ENCODE measurements at regions not wholly inside any gene's neighbourhood (a gene's known extent, or its start where the extent isn't known, plus 50 kb on each side); places are given as distances from the start of the nearest gene placed in this dataset.
"Not testable (repeated sequence)": the region's sequence is repeated elsewhere in the genome, so short reads cannot be mapped to it uniquely, and the experiment has no call there.

DNA sequence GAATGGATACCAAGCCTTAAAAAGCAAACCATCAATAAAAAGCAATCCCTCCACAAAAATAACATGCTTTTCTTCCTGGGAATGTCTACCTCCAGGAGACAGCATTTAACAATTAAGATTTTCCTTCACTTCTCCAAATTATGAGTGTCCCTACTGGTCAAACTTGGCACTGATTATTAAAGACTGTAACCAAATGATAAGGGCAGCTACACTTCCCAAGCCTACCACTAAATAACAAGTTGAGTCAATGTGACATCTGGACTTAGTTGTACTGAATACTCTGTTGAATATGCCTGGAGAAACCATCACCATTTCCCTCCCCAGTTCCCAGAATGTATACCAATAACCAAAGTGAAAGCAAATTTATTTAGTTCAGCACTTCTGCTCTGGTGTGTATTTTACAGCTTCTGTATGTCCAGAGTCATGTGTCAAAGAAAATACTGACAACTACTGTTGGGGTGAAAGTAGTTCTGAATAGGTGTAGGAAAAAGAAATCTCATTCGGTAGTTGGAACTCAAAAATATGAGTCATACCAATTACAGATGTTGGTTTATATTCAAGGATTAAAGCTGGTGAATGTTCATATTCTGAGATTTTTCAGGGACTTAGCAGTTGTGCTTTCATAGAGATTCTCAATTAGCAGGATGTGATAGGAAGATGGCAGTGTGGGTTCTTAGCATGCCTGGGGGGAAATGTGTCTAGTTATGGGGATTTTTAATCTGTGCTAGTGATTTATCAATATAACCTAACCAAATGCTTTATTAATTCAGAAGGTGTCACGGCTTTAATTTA, 1291.6 kb upstream of the GYPC start:
- Histone ChIP-seq H3K4me1 (ENCODE audit: insufficient read depth, low read length) (no peaks in the 10 kb centered on the region), H3K27me3 (ENCODE audit: insufficient read depth, low read length) (no peaks in the 10 kb centered on the region), H3K4me3 (ENCODE audit: low read length) (no peak overlapping the region), H2AFZ (ENCODE audit: low read depth, low read length) (no peak overlapping the region), H3K36me3 (ENCODE audit: insufficient read depth, low read length) (no peaks in the 10 kb centered on the region), H3K9me3 (ENCODE audit: low read length) (no peaks in the 10 kb centered on the region)

GRCh38 chr2:125364984-125365265, 1291.0 kb upstream of the GYPC start:
- H3K27me3 ChIP-seq (ENCODE audit: insufficient read depth, low read length) = no peaks in the 10 kb centered on the region
- no peaks in the 10 kb centered on the region for H3K36me3 ChIP-seq (ENCODE audit: insufficient read depth, low read length)
- no peak overlapping the region for H3K4me3 ChIP-seq (ENCODE audit: low read length)
- H3K9me3 ChIP-seq (ENCODE audit: low read length) = no peaks in the 10 kb centered on the region
- H3K4me1 ChIP-seq (ENCODE audit: insufficient read depth, low read length) = no peaks in the 10 kb centered on the region
- no peak overlapping the region for H2AFZ ChIP-seq (ENCODE audit: low read depth, low read length)

DNA sequence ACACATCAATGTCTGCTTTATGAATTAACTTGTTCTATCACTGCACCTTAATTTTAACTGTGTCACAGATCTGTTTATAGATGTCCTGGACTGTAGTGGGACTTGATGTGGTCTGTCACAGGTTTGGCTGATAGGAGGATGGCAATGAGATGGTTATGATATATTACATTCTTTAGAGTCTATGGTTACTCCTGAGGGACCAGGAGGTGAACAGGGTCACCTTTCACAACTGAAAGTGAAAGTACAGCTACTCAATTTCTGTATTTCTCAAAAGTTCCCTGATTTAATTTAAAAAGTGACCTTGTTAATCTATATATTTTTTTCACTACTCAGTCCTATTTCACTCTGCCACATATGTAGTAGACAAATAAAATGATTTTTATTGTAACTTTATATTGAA, 1284.1 kb upstream of the GYPC start:
- Histone ChIP-seq H3K36me3 (ENCODE audit: insufficient read depth, low read length) (no peaks in the 10 kb centered on the region), H3K27me3 (ENCODE audit: insufficient read depth, low read length) (no peaks in the 10 kb centered on the region), H2AFZ (ENCODE audit: low read depth, low read length) (no peak overlapping the region), H3K4me1 (ENCODE audit: insufficient read depth, low read length) (no peaks in the 10 kb centered on the region), H3K4me3 (ENCODE audit: low read length) (no peak overlapping the region), H3K9me3 (ENCODE audit: low read length) (no peaks in the 10 kb centered on the region)

- Histone ChIP-seq H3K4me3 (ENCODE audit: low read length) (no peak overlapping the region), H2AFZ (ENCODE audit: low read depth, low read length) (no peak overlapping the region), H3K27me3 (ENCODE audit: insufficient read depth, low read length) (no peaks in the 10 kb centered on the region), H3K4me1 (ENCODE audit: insufficient read depth, low read length) (no peaks in the 10 kb centered on the region), H3K36me3 (ENCODE audit: insufficient read depth, low read length) (no peaks in the 10 kb centered on the region), H3K9me3 (ENCODE audit: low read length) (no peaks in the 10 kb centered on the region)
These were observed 1282.7 kb upstream of the GYPC start for GRCh38 chr2:125373293-125373692.

DNA sequence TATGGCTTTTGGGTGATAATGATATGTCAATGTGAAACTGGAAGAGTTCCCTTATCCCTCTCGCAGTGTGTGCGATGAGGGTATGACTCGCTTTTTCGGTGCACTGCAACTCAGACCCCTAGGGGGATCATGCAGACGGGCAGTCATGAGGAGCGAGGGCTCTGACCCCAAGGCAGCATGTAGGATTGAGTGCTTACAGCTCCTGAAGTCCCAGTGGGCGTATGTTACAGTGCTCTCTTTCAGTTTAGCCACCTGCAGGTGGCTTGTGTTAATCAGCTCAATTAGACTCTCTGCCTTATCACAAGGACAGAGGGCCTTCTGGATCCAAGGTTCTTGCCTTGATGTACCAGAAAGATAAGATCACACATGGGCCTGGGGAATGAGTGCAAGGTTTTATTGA, 1269.9 kb upstream of the GYPC start:
- H3K36me3 ChIP-seq (ENCODE audit: insufficient read depth, low read length) = no peaks in the 10 kb centered on the region

GRCh38 chr2:125397535-125398251, 1258.3 kb upstream of the GYPC start:
- Histone ChIP-seq H3K9me3 (ENCODE audit: low read length) (no peaks in the 10 kb centered on the region), H3K4me3 (ENCODE audit: low read length) (no peak overlapping the region), H3K36me3 (ENCODE audit: insufficient read depth, low read length) (no peaks in the 10 kb centered on the region), H2AFZ (ENCODE audit: low read depth, low read length) (no peak overlapping the region), H3K27me3 (ENCODE audit: insufficient read depth, low read length) (no peaks in the 10 kb centered on the region), H3K4me1 (ENCODE audit: insufficient read depth, low read length) (no peaks in the 10 kb centered on the region)

More for the DNA sequence above, 1269.9 kb upstream of the GYPC start:
- Histone ChIP-seq H3K9me3 (ENCODE audit: low read length) (no peaks in the 10 kb centered on the region), H3K27me3 (ENCODE audit: insufficient read depth, low read length) (no peaks in the 10 kb centered on the region), H3K4me3 (ENCODE audit: low read length) (no peak overlapping the region), H3K4me1 (ENCODE audit: insufficient read depth, low read length) (no peaks in the 10 kb centered on the region), H2AFZ (ENCODE audit: low read depth, low read length) (no peak overlapping the region)

DNA sequence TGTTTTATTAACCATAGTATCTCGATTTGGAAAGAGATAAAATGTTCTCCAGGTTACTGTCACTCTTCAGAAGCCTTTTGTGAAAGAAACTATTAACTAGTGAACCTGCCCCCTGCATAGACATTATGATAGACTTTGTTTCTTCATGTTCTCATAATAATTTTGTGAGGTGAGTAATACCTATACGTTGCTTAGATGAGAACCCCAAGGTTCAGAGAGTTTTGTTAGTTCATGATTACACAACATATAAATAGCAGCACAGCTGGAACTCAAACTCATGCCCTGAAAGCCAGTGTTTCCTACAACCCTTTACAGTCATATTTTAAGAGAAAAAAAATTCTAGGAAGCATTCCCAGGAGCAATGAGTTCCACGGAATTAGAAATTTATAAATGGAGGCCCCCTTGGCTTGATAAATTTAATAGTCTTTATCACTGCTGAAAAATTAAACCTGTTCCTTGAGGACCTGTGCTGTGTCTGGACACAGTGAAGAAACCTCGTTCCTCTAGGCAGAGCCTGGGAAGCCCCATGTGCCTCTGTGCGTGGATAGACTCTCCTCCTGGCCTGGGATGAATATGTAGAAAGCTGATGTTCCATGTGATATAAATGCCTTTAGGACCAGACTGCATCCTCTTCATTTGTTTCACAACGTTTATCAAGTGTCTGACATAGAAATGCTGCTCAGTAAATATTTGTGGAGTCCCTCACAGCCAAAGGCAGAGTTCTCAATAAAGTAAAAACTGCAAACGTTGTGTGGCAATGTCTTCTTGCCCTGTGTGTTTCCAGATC, 1257.0 kb upstream of the GYPC start:
- Histone ChIP-seq H3K9me3 (ENCODE audit: low read length) (no peaks in the 10 kb centered on the region), H3K4me1 (ENCODE audit: insufficient read depth, low read length) (no peaks in the 10 kb centered on the region), H3K36me3 (ENCODE audit: insufficient read depth, low read length) (no peaks in the 10 kb centered on the region), H2AFZ (ENCODE audit: low read depth, low read length) (no peak overlapping the region), H3K4me3 (ENCODE audit: low read length) (no peak overlapping the region), H3K27me3 (ENCODE audit: insufficient read depth, low read length) (no peaks in the 10 kb centered on the region)

- H3K4me3 ChIP-seq (ENCODE audit: low read length) = no peak overlapping the region
These were observed 1250.1 kb upstream of the GYPC start for GRCh38 chr2:125405816-125406215.

DNA sequence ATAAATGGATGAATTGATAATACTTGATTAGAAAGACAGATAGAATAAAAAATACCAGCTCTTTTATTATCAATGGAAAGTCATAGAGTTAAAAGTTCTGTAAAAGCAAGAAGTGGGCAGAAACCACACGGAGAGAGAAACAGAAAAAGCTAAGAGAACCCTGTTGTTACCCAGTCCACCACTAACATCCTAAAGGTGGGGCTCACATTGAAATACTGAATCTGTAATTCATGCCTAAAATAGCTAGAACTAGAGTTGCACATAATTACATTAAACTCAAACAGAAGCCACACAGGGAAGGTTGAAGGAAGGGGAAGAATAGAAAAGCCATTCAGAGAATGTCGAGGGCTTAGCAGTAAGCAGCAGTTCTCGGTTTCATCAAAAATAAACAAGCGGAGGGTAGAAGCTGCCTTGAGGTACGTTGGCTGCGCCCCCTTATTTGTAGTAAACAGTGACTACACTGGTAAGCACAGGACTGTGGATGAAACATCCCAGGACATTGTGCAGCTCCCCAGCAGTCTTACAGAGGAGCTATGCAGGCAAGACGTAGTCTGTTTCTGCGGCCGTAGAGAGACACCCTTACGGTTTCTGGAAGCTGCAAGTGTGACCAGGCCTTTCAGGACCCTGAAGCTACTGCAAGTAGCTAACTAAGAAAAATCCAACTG, 1247.0 kb upstream of the GYPC start:
- Histone ChIP-seq H3K4me3 (ENCODE audit: low read length) (no peak overlapping the region), H3K36me3 (ENCODE audit: insufficient read depth, low read length) (no peaks in the 10 kb centered on the region), H3K27me3 (ENCODE audit: insufficient read depth, low read length) (no peaks in the 10 kb centered on the region), H2AFZ (ENCODE audit: low read depth, low read length) (no peak overlapping the region), H3K4me1 (ENCODE audit: insufficient read depth, low read length) (no peaks in the 10 kb centered on the region), H3K9me3 (ENCODE audit: low read length) (no peaks in the 10 kb centered on the region)

More at GRCh38 chr2:125405816-125406215, 1250.1 kb upstream of the GYPC start:
- H3K4me1 ChIP-seq (ENCODE audit: insufficient read depth, low read length) = no peaks in the 10 kb centered on the region
- no peak overlapping the region for H2AFZ ChIP-seq (ENCODE audit: low read depth, low read length)
- H3K36me3 ChIP-seq (ENCODE audit: insufficient read depth, low read length) = no peaks in the 10 kb centered on the region
- H3K9me3 ChIP-seq (ENCODE audit: low read length) = no peaks in the 10 kb centered on the region
- H3K27me3 ChIP-seq (ENCODE audit: insufficient read depth, low read length) = no peaks in the 10 kb centered on the region

- H3K27me3 ChIP-seq (ENCODE audit: insufficient read depth, low read length) = no peaks in the 10 kb centered on the region
- H3K4me3 ChIP-seq (ENCODE audit: low read length) = no peak overlapping the region
- no peaks in the 10 kb centered on the region for H3K36me3 ChIP-seq (ENCODE audit: insufficient read depth, low read length)
- H3K4me1 ChIP-seq (ENCODE audit: insufficient read depth, low read length) = no peaks in the 10 kb centered on the region
- no peak overlapping the region for H2AFZ ChIP-seq (ENCODE audit: low read depth, low read length)
- H3K9me3 ChIP-seq (ENCODE audit: low read length) = no peaks in the 10 kb centered on the region
These were observed 1237.5 kb upstream of the GYPC start for GRCh38 chr2:125418483-125418882.

DNA sequence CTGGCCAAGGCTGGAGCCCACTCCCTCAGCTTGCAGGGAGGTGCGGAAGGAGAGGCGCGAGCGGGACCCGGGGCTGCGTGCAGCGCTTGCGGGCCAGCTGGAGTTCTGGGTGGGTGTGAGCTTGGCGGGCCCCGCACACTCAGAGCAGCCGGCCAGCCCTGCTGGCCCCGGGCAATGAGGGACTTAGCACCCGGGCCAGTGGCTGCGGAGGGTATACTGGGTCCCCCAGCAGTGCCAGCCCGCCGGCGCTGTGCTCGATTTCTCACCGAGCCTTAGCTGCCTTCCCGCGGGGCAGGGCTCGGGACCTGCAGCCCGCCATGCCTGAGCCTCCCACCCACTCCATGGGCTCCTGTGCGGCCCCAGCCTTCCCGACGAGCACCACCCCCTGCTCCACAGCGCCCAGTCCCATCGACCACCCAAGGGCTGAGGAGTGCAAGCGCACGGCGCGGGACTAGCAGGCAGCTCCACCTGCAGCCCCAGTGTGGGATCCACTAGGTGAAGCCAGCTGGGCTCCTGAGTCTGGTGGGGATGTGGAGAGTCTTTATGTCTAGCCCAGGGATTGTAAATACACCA, 1233.7 kb upstream of the GYPC start:
- H3K4me1 ChIP-seq (ENCODE audit: insufficient read depth, low read length); H3K9me3 ChIP-seq (ENCODE audit: low read length); H3K36me3 ChIP-seq (ENCODE audit: insufficient read depth, low read length); H3K27me3 ChIP-seq (ENCODE audit: insufficient read depth, low read length); H2AFZ ChIP-seq (ENCODE audit: low read depth, low read length); H3K4me3 ChIP-seq (ENCODE audit: low read length): not testable (repeated sequence)

- Histone ChIP-seq H3K9me3 (ENCODE audit: low read length) (no peaks in the 10 kb centered on the region), H2AFZ (ENCODE audit: low read depth, low read length) (no peak overlapping the region), H3K4me1 (ENCODE audit: insufficient read depth, low read length) (no peaks in the 10 kb centered on the region), H3K36me3 (ENCODE audit: insufficient read depth, low read length) (no peaks in the 10 kb centered on the region), H3K27me3 (ENCODE audit: insufficient read depth, low read length) (no peaks in the 10 kb centered on the region), H3K4me3 (ENCODE audit: low read length) (no peak overlapping the region)
These were observed 1231.6 kb upstream of the GYPC start for GRCh38 chr2:125424266-125424785.

Measured in neuron (in vitro differentiated cells).